HepG2 (cell line): ENCODE measurements at regions not wholly inside any gene's neighbourhood (a gene's known extent, or its start where the extent isn't known, plus 50 kb on each side); places are given as distances from the start of the nearest gene placed in this dataset.
A peak's percentile ranks its signal among the peaks of the same experiment; 100 is the strongest.

Experiments used
- CTCF ChIP-seq: sonication (generic); formaldehyde crosslinking; IDR thresholded peaks from 2 replicates; pipeline ENCODE4 v1.5.0; 2020; ENCODE audit warnings: mild to moderate bottlenecking, missing genetic modification reagents, moderate library complexity
- ESRRA ChIP-seq: sonication (generic); formaldehyde crosslinking; IDR thresholded peaks from 2 replicates; pipeline ENCODE4 v1.5.1; 2020; ENCODE audit warnings: mild to moderate bottlenecking, low read depth, missing genetic modification reagents
- JUN ChIP-seq: sonication (generic); formaldehyde crosslinking; IDR thresholded peaks from 2 replicates; pipeline ENCODE4 v1.4.0; 2020; ENCODE audit warnings: mild to moderate bottlenecking, missing genetic modification reagents
- MAFK ChIP-seq, 2 experiments: IDR thresholded peaks in 1 of 2; conservative IDR thresholded peaks in 1 of 2; 2 replicates each; pipeline ENCODE4 v1.6.1; 2011; ENCODE audit warnings: improper control_type of control experiment in 2 of 2, low read length in 2 of 2
- MXD4 ChIP-seq: IDR thresholded peaks from 2 replicates; pipeline ENCODE4 v1.6.1; 2016; ENCODE audit warnings: mild to moderate bottlenecking, missing biosample characterization, missing genetic modification reagents
- PRMT3 ChIP-seq: sonication (generic); formaldehyde crosslinking; IDR thresholded peaks from 2 replicates; pipeline ENCODE4 v1.8.1; 2022; ENCODE audit warnings: low read depth, mild to moderate bottlenecking, moderate library complexity, missing genetic modification reagents, borderline replicate concordance
- REL ChIP-seq: sonication (generic); formaldehyde crosslinking; conservative IDR thresholded peaks from 2 replicates; pipeline ENCODE4 v1.8.0; 2022; ENCODE audit warnings: mild to moderate bottlenecking, missing genetic modification reagents, moderate library complexity
- RELA ChIP-seq: sonication (generic); formaldehyde crosslinking; IDR thresholded peaks from 2 replicates; pipeline ENCODE4 v1.4.0; 2020; ENCODE audit warnings: missing genetic modification reagents
- SMARCE1 ChIP-seq: fragments of 450-650 bp; IDR thresholded peaks from 2 replicates; pipeline ENCODE4 v1.6.1; 2017; ENCODE audit warnings: borderline replicate concordance
- SMC3 ChIP-seq: IDR thresholded peaks from 2 replicates; pipeline ENCODE4 v1.6.1; 2011; ENCODE audit warnings: low read length, improper control_type of control experiment
- STAG1 ChIP-seq: sonication (generic); formaldehyde crosslinking; IDR thresholded peaks from 2 replicates; pipeline ENCODE4 v1.4.0; 2020; ENCODE audit warnings: missing genetic modification reagents
- TARDBP ChIP-seq: sonication (generic); formaldehyde crosslinking; IDR thresholded peaks from 2 replicates; pipeline ENCODE4 v1.8.0; 2022; ENCODE audit warnings: mild to moderate bottlenecking, missing genetic modification reagents
- XRCC5 ChIP-seq: fragments of 200-400 bp; formaldehyde crosslinking; optimal IDR thresholded peaks from 2 replicates; pipeline ENCODE3; 2017; ENCODE audit warnings: mild to moderate bottlenecking, low read length
- ZGPAT ChIP-seq: IDR thresholded peaks from 2 replicates; pipeline ENCODE4 v1.6.1; 2016; ENCODE audit warnings: mild to moderate bottlenecking
- ZNF362 ChIP-seq: sonication (generic); formaldehyde crosslinking; IDR thresholded peaks from 2 replicates; pipeline ENCODE4 v1.4.0; 2020; ENCODE audit warnings: missing genetic modification reagents, mild to moderate bottlenecking, borderline replicate concordance
- ZNF432 ChIP-seq: sonication (generic); formaldehyde crosslinking; IDR thresholded peaks from 2 replicates; pipeline ENCODE4 v1.5.0; 2020; ENCODE audit warnings: missing genetic modification reagents, mild to moderate bottlenecking, borderline replicate concordance
- ZNF709 ChIP-seq: sonication (generic); formaldehyde crosslinking; IDR thresholded peaks from 2 replicates; pipeline ENCODE4 v1.5.0; 2020; ENCODE audit warnings: mild to moderate bottlenecking, missing genetic modification reagents
- ZNF891 ChIP-seq: sonication (generic); formaldehyde crosslinking; IDR thresholded peaks from 2 replicates; pipeline ENCODE4 v1.5.0; 2020; ENCODE audit warnings: mild to moderate bottlenecking, missing genetic modification reagents

- TF ChIP-seq ZGPAT (CRISPR knock-in tag) (no peak), PRMT3 (no peak), ZNF709 (CRISPR knock-in tag) (no peak), MAFK (conservative IDR thresholded peaks at IDR 0.05 in 1 of 2, IDR thresholded peaks at IDR 0.05 in 1 of 2; ENCODE audit: low read length in 2 of 2) (no peak), ESRRA (CRISPR knock-in tag) (no peak), CTCF (CRISPR knock-in tag) (peak; percentile 84), ZNF432 (no peak), RELA (CRISPR knock-in tag) (no peak), MXD4 (CRISPR knock-in tag) (no peak), SMC3 (peak; percentile 90), SMARCE1 (no peak), STAG1 (CRISPR knock-in tag) (peak; percentile 92), ZNF891 (CRISPR knock-in tag) (no peak), TARDBP (CRISPR knock-in tag) (no peak), XRCC5 (no peak), REL (no peak), ZNF362 (no peak), JUN (CRISPR knock-in tag) (no peak)
Measured at GRCh38 chr2:136378712-136379595, 261.0 kb upstream of the CXCR4 start (continued).
